ENCODE measurements at regions not wholly inside any gene's neighbourhood (a gene's known extent, or its start where the extent isn't known, plus 50 kb on each side); places are given as distances from the start of the nearest gene placed in this dataset.

DNA sequence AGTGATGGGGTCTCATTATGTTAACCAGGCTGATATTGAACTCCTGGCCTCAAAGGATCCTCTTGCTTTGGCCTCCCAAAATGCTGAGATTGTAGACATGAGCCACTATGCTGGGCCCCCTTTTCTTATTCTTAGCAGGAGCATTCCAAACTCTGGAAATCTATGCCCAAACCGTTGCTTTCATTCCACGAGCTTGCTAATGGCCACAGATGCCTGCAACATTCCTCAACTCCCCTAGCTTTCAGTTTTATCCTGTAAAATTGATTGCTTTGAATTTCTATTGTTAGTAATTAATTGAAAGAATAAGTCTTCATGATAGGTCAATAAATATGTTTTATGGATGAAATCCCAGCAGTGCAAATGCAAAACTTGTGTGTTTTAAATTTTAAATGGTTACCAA, 564.8 kb upstream of the WWC1 start:
- no peak for DNase-seq

GRCh38 chr5:167730121-167730520, 561.3 kb upstream of the WWC1 start:
- DNase-seq, result no peak

DNA sequence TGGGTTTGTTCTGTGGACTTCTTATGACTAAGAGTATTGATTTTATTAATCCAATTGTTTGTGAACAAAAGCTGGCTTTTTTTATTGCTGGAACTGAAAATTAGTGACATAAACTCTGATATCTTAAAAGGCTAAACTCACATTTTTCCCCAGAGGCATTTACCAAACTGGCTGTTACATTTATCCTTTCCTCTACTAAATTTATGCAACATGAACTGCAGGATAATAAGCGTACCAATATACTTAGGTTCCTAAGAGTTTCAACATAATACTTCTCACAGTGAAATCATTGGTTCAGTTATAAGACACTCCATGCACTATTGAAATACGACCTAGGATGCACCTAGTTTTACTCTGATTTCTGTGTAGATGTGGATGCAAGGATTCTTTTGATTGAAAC, 560.8 kb upstream of the WWC1 start:
- DNase-seq, result no peak

DNA sequence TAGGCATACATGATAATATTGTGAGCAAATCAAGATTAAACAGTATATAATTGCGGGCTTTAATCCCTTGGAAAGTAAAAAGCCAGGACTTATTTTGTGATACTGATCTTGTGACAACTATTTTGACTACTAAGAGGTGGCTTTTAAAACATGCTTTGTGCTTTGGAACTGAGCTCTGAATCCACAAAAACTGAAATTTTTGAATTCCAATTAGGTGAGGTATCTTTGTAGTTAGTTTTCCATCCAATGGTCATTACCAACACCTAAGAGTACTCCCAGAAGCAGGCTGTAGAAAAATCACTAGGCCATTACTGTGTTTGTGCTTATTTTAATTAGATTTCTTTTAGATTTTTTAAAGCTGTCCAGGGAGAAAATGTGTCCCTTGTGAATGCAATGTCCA, 559.5 kb upstream of the WWC1 start:
- DNase-seq, result no peak

DNA sequence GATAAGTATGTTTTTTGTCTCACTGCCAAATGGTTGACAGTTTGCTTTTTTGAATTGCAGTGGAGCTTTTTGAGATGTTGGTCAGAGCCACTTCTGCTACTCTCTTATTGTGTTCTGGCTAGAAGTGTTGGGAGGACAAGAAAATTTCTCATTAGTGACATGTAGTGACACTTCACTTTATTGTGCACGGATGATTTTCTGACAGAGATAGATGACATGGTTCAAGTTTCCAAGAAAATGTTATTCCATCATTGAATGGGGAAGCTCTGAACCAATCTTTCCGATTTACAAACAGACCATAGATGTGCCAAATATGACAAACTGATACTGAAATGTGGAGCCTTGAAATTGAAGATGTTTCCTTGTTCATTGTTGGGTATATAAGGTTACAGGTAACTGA, 558.9 kb upstream of the WWC1 start:
- no peak for DNase-seq

DNA sequence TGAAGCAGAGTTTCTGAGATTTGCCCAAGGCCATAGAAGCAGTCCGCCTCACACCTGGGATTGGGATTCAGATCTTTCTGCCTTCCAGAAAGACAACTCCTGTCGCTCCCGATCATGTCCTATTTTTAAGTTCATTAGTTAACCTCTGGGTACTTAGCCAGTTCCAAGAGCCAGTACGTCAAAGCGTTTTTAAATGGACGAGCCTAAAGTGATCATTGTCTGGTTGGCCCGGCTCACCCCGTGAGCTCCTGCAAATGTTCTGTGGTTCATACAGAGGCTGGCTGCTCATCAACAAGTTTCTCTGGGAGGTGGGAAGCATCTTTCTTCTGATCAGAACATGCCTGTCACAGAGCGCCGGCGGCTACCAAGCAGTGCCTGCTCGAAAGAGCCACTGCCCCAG, 554.5 kb upstream of the WWC1 start:
- DNase-seq, result no peak

- no peak for DNase-seq
These were observed 547.6 kb upstream of the WWC1 start for GRCh38 chr5:167743695-167744464.

DNA sequence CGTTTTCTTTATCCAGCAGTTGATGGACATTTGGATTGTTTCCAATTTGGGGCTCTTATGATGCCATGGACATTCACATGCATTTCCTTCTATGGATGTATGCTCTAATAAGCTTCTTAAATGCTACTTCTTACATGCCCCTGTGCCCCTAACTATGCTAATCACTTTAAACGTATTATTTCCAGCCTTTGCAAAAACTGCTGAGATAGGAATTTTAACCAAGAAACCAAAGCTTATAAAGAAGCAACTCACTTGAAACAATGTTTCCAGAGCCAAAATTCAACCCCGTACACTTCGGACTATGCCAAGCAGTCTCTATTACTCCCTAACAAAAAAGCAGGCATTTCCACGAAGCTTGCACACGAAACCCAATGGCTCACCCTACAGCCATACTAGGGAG, 545.6 kb upstream of the WWC1 start:
- DNase-seq, result no peak

DNA sequence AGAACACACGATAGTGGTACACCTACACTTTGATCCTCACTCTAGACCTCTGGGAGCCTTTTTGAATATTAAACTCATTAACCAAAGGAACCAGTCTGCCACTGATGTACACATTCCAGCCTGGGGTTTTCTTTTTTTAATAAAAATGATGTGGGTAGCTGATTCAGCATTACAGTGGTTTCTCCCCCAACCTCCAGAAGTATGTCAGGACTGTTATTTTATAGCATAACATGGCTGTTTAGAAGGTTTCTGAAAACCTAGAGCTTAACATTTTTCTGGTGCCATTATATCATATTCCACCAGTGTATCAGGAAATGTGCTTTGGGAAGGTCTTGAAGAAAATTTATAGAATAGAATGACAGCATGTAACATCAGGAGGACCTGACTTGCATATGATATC, 540.9 kb upstream of the WWC1 start:
- DNase-seq, result no peak

DNA sequence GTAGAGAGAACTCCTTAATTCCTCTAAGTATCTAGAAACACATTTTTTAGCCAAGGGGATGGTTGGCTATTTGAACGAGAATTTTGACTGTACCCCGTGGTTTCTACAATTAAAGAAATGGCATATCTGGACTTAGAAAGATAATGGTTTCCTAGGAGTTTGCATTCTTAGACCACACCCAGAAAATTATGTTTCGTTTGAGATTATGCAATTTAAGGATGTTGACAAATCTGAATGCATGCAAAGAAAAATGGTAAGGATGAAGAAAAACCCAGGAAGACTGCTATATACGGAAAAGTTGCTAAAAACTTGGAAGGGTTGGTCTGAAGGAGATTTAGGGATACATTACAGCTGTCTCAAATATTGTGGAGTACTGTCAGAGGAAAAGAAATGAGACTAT, 538.5 kb upstream of the WWC1 start:
- DNase-seq, result no peak

GRCh38 chr5:167753725-167754490, 537.5 kb upstream of the WWC1 start:
- DNase-seq, result no peak

GRCh38 chr5:167754501-167755021, 536.9 kb upstream of the WWC1 start:
- DNase-seq, result no peak

- DNase-seq, result no peak
These were observed 536.0 kb upstream of the WWC1 start for GRCh38 chr5:167755420-167755819.

- DNase-seq, result no peak
These were observed 532.2 kb upstream of the WWC1 start for GRCh38 chr5:167759057-167759821.

GRCh38 chr5:167763772-167764171, 527.7 kb upstream of the WWC1 start:
- DNase-seq, result no peak

GRCh38 chr5:167764641-167765289, 526.7 kb upstream of the WWC1 start:
- DNase-seq, result no peak

DNA sequence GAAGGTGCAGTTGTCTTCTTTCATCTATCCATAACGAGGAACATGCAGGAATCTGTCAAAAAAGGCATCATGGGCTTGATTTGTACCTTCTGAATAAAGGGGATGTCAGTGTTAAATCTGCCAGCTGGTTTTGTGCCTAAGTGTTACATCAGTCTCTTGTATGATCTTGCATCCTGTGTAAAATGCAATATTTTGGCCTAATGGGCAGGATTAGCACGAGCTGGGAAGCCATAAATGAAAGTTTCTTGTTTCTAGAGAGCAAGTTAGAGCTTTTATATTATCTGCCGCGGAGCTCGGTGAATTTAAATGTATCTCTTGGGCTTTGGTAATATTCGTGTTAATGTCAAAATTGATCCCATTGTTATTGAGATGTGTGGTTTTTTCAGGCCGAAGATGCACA, 526.1 kb upstream of the WWC1 start:
- no peak for DNase-seq

- DNase-seq, result no peak
These were observed 524.5 kb upstream of the WWC1 start for GRCh38 chr5:167766957-167767356.

- DNase-seq, result no peak
These were observed 523.6 kb upstream of the WWC1 start for GRCh38 chr5:167767795-167768194.

DNA sequence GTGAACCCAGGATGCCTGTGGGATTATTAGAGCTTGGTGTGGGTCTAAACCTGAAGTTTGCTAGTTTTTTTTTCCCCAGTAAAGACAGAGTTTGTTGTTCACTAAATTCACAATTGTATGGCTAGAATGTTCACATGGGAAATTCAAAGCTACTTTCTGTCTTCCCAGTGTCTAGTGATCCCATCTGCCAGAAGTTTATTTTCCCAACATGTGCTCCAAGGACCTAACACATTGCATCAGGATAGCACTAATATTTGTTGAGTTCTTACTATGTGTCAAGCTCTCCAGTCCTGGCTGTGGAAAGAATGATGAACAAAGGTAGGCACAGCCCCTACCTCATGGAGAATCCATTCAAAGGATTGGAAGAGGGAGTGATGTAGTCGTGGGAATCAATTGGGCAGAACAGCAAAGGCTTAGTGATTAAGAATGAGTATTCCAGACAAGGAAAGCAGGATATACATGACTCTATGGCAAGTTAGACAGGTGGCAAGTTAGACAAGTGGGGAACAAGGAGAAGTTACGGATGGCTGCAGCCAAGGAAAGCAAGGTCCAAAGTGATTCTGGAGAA, 521.5 kb upstream of the WWC1 start:
- DNase-seq, result no peak

DNA sequence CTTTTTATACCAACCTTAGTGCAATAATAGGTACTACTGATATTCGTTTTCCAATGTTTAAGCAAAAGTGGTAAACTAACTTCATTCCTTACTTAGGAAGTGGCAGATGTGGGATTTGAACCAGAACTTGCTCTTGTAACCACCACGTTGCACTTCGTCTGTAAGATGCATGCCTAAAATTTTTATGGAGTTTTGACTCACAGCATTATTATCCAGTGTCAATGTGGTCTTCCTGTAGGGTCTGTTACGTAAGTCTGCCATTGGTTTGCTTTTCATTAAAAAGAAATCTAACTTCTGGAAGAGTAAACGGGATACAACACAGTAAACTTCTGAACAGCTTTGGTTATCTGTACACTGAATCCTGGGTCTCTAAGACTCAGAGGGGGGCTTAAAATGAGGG, 521.0 kb upstream of the WWC1 start:
- DNase-seq, result no peak

DNA sequence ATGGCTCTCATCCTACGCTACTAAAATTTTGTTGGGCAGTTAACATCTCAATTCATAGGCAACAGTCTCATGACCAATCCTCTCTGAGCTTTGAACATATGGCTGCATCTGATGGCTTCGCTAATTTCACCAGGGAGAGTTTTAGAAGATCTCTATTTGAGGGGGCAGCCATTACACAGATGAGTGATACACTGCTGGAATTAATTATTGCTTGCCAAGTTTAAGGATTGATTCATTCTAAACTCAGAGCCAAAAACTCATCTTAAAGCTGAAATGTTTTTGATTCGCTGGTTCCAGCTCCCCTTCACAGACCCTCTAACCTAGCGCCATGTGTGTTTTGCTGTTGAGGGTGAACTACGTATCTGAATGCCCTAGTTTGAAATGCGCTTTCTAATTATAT, 519.9 kb upstream of the WWC1 start:
- no peak for DNase-seq

All from activated gamma-delta T cell treated with Interleukin-2 at 50 U/mL for 16 hours (primary cell).